Epithelial cell of esophagus (primary cell): ENCODE measurements at regions not wholly inside any gene's neighbourhood (a gene's known extent, or its start where the extent isn't known, plus 50 kb on each side); places are given as distances from the start of the nearest gene placed in this dataset.
"Not testable (repeated sequence)": the region's sequence is repeated elsewhere in the genome, so short reads cannot be mapped to it uniquely, and the experiment has no call there.

ENCODE experiments used
- DNase-seq: peaks from one replicate; pipeline ENCODE4 v3.0.0; 2010; ENCODE audit warnings: low read depth
- H3K4me3 ChIP-seq: 2 replicates; pipeline ENCODE4 v1.5.1; 2011; ENCODE audit warnings: mild to moderate bottlenecking, low read length, control low read depth
- TF ChIP-seq, protein P1 (sequence below): IDR thresholded peaks from 2 replicates; pipeline ENCODE4 v1.5.1; 2011; ENCODE audit warnings: low read depth, mild to moderate bottlenecking, low read length, control low read depth, inconsistent platforms; ENCODE audit not compliant: insufficient read depth; ENCODE audit errors: missing control alignments

DNA sequence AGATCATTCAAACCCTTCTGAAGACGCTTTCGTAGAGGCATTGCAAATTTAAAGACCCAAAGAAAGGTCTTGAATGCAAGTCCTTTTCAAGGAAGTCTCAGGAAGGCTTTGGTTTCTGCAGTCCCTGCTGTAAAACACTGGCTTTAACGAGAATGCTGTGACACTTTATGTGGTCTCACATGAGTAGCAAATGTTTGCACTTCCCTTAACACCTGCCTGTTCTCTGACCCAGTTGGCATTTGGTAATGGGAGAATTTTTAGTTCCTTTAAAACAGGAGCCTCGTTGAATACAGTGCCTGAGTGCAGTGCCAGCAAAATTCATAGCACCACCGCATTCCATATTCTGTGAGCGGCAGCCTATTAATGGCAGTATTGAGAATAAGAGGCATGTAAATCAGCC is 330.5 kb upstream of the PRKX start:
- TF ChIP-seq, protein P1, sequence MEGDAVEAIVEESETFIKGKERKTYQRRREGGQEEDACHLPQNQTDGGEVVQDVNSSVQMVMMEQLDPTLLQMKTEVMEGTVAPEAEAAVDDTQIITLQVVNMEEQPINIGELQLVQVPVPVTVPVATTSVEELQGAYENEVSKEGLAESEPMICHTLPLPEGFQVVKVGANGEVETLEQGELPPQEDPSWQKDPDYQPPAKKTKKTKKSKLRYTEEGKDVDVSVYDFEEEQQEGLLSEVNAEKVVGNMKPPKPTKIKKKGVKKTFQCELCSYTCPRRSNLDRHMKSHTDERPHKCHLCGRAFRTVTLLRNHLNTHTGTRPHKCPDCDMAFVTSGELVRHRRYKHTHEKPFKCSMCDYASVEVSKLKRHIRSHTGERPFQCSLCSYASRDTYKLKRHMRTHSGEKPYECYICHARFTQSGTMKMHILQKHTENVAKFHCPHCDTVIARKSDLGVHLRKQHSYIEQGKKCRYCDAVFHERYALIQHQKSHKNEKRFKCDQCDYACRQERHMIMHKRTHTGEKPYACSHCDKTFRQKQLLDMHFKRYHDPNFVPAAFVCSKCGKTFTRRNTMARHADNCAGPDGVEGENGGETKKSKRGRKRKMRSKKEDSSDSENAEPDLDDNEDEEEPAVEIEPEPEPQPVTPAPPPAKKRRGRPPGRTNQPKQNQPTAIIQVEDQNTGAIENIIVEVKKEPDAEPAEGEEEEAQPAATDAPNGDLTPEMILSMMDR = no peak
- no peak overlapping the region for H3K4me3 ChIP-seq
- no peak for DNase-seq

DNA sequence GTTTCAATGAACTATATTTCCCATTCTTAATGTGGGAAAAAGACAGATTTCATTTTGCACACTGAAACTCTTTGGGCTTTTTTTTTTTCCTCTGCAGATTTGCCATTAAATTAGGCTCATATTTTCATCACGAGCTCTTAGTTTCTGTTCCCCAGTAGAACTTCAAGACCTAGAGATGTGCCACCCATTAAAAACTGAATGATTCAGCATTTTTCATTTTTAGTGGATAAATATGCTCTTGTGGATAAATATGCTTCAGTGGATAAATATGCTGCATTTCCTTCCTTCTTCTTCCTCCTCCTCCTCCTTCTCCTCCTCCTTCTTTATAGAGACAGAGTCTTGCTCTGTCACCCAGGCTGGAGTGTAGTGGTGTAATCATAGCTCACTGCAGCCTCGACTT is 322.4 kb upstream of the PRKX start:
- TF ChIP-seq, protein P1 = no peak
- DNase-seq = no peak
- H3K4me3 ChIP-seq = no peak overlapping the region

GRCh38 chrX:4028151-4028550 is 314.7 kb upstream of the PRKX start:
- TF ChIP-seq, protein P1 = no peak
- no peak overlapping the region for H3K4me3 ChIP-seq
- no peak for DNase-seq

GRCh38 chrX:4005281-4005680 is 291.8 kb upstream of the PRKX start:
- TF ChIP-seq, protein P1 = no peak
- no peak overlapping the region for H3K4me3 ChIP-seq
- no peak for DNase-seq

DNA sequence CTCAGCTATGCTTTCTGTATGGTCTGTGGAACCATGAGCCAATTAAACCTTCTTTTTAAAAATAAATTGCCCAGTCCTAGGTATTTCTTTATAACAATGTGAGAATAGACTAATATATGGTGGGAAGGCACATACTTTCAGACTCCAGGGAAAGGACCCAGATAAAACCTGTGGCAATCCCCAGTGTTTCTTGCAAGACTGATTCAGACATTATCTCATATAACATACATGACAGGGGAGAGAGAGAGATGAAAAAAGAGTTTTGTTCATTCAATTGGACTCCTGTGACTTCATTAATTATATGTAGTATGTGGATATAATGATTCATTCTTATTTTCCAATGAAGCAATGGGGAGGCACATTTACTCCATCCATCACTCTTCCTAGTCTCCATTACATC is 291.4 kb upstream of the PRKX start:
- no peak for DNase-seq
- TF ChIP-seq, protein P1 = no peak
- no peak overlapping the region for H3K4me3 ChIP-seq

DNA sequence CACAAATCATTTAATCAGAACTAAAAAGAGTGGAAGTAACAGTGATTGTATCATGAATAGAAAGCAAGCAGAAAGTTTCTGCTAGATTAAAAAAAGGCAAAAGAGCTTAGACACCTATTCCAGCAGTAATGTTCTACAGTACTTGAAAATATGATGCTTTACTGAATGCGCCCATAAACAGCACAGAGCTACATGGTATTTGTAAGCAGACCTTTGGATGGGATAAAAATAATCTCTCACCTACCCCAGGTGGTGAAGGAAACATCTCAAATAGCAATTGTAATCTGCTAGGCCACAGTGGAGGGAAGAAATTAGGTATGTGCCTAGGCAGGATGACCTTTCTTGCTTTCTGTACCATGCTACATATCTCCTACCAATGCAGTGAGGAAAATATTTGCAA is 280.9 kb upstream of the PRKX start:
- DNase-seq = no peak
- TF ChIP-seq, protein P1 = no peak
- H3K4me3 ChIP-seq = no peak overlapping the region

GRCh38 chrX:3990569-3990968 is 277.1 kb upstream of the PRKX start:
- no peak for DNase-seq
- H3K4me3 ChIP-seq = no peak overlapping the region
- TF ChIP-seq, protein P1 = no peak

- DNase-seq, H3K4me3 ChIP-seq: not testable (repeated sequence)
These were observed 258.8 kb upstream of the PRKX start for GRCh38 chrX:3972104-3972858.
